Cardiac fibroblast (primary cell): ENCODE measurements at regions not wholly inside any gene's neighbourhood (a gene's known extent, or its start where the extent isn't known, plus 50 kb on each side); places are given as distances from the start of the nearest gene placed in this dataset.
"Not testable (repeated sequence)": the region's sequence is repeated elsewhere in the genome, so short reads cannot be mapped to it uniquely, and the experiment has no call there.

ENCODE experiments used
- DNase-seq, 2 donors: peaks; one replicate each; pipeline versions ENCODE4 v3.0.0 to v3.0.0-alpha.2; 2010; ENCODE audit warnings: low read depth in 2 of 2
- H3K4me3 ChIP-seq, 2 donors: replicated peaks in 1 of 2; 1 replicate in 1 of 2; 2 replicates in 1 of 2; pipeline ENCODE4 v1.5.1; 2011; ENCODE audit warnings: low read depth in 2 of 2, low read length in 2 of 2, mild to moderate bottlenecking in 2 of 2, moderate library complexity in 1 of 2
- CTCF ChIP-seq: IDR thresholded peaks from one replicate; pipeline ENCODE4 v1.5.1; 2011; ENCODE audit warnings: low read depth, mild to moderate bottlenecking, low read length, inconsistent platforms

DNA sequence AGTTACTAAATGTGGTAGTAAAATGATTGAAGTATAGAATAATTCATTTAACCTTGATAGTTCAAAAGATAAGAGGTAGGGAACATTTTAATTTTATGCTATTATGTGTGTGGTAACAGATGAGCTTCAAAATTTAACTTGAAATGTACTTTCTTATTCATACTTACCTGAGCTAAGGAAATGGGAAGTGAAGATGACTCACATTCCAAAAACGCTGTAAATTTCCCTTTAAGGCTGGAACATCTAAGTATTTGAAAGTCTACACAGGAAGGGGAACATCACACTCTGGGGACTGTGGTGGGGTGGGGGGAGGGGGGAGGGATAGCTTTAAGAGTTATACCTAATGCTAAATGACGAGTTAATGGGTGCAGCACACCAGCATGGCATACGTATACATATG is 1582.3 kb downstream of the NLGN4Y start:
- DNase-seq: no peak
- TF ChIP-seq CTCF: no peak
- no peak overlapping the region for H3K4me3 ChIP-seq

- TF ChIP-seq CTCF: no peak
- H3K4me3 ChIP-seq: no peak overlapping the region
- no peak for DNase-seq
These were observed 1584.5 kb downstream of the NLGN4Y start for GRCh38 chrY:16108839-16109238.

GRCh38 chrY:16120096-16120495 is 1595.8 kb downstream of the NLGN4Y start:
- DNase-seq, H3K4me3 ChIP-seq: not testable (repeated sequence)

- no peak for TF ChIP-seq CTCF
- no peak for DNase-seq
- H3K4me3 ChIP-seq: no peak overlapping the region
These were observed 1597.7 kb downstream of the NLGN4Y start for GRCh38 chrY:16121988-16122387.

DNA sequence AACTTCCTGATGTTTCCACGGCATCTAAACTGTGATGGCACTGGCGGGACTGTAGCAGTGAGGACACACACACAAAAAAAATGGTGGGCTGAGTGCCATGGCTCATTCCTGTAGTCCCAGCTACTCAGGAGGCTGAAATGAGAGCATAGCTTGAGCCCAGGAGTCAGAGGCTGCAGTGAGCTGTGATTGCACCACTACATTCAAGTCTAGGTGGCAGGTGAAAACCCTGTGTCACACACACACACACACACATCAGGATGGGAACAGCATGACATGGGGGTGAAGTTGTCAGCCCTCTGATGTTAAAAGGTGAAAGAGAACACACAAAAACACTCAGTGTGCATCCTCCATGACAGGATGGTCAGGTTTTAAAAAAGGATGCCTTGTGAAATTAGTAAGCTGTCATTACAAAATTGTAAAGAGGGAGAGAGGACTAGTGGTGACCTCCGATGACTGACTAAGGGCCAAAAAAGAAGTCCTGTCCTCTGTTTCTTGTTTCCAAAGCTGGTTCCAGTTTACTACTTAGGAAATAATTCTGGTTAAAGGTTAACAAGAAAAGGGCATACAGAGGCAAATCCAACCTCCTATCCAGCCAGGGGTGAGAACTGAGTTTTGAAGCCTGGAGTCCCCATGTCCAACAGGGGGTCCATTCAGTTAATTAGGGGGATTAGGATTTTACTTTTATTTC is 1600.4 kb downstream of the NLGN4Y start:
- no peak overlapping the region for H3K4me3 ChIP-seq
- no peak for TF ChIP-seq CTCF
- DNase-seq: no peak

- no peak for TF ChIP-seq CTCF
- DNase-seq: no peak
- H3K4me3 ChIP-seq: no peak overlapping the region
These were observed 1612.4 kb downstream of the NLGN4Y start for GRCh38 chrY:16136581-16137298.

GRCh38 chrY:16157801-16158200 is 1633.5 kb downstream of the NLGN4Y start:
- DNase-seq: no peak
- TF ChIP-seq CTCF: no peak
- no peak overlapping the region for H3K4me3 ChIP-seq

DNA sequence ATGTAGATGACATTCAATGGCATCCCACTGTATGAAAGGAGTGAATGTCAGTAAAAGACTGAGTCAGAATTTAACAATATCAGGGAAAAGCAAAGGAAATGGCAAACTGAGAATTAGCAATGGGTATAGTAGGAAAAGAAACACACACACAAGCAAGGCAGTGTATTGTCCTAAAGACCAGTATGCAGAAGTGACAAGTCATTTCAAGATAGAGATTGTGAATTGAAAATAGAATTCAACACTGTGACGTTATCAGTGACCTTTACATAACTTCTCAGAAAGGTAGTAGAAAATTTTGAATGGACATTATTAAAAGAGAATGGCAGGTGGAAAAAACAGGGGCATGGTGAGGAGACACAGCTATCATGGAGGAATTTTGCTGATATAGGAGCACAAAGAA is 1651.4 kb downstream of the NLGN4Y start:
- H3K4me3 ChIP-seq, DNase-seq: not testable (repeated sequence)

DNA sequence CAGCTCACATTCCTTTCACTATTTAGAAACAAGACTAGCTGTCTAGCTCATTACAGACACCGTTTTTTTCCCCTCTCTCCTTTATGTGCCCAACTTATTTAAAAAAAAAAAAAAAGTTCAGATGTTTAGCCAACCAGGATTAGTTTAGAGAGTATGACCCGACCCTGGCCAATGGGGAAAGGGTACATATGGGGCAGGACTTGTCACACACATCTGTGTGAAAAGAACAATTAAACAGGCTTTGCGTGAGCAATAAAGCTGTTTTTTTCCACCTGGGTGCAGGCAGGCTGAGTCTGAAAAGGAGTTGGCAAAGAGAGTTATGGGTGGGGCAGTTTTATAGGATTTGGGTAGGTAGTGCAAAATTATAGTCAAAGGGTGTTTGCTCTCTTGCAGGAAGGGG is 1674.5 kb downstream of the CDY2B start:
- not testable (repeated sequence) for DNase-seq

DNA sequence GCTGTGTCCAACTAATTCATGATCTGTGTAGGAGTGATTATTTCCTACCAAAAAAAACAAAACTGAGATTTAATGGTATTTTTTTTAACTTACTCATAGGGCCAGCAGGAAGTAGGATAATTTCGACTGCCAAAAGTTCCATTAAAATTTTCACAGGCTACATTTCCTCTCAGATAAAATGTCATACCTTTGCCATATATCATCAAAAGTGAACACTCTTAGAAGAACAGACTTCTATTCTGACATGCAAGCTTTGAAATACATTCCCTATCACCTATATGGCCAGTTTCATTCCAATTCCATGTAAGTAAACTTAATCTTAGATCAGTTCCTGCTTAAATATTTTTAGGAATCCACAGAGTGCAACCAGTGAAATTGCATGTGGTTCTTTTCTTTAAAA is 1636.7 kb downstream of the CDY2B start:
- not testable (repeated sequence) for DNase-seq, H3K4me3 ChIP-seq

More for the DNA sequence above, 1674.5 kb downstream of the CDY2B start:
- H3K4me3 ChIP-seq: not testable (repeated sequence)

DNA sequence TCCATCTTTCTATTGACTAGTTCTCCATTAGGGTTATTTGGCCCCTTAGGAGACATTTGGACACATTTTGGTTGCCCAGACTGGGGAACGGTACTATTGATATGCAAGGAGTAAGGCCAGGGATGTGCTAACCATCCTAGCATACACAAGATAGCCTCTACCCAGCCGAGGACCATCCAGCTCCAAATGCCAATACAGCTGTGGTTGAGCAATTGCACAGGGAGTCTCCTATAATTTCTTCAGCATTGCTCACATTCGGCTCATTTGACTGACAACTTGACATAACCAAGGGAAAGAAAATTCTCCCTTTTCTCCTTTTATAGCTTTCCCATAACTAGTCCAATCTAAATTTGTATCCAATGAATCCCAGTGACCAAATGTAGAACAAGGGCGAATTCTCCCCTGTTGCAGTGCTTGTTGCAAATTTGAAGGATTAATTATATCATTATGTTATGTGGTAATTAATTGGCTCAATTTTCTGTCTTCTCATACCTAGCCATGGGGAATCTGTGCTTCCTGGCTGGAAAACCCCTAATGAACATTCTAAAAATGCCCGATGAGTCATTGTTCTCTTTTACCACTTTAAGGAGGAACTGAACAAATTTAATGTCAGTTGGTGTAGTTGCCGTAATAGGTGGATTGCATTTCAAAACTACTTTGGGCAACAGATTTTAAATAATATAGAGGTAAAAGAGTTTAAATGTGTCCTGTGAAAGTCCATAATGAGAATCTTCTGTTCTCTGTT is 1625.3 kb downstream of the CDY2B start:
- not testable (repeated sequence) for DNase-seq, H3K4me3 ChIP-seq
